SK-N-SH (cell line): ENCODE measurements at regions not wholly inside any gene's neighbourhood (a gene's known extent, or its start where the extent isn't known, plus 50 kb on each side); places are given as distances from the start of the nearest gene placed in this dataset.

Experiments
- CHD2 ChIP-seq: fragments of 150-350 bp; IDR thresholded peaks from 2 replicates; pipeline ENCODE4 v1.6.1; 2018; ENCODE audit warnings: low read length; ENCODE audit not compliant: partially characterized antibody
- CTCF ChIP-seq: fragments of 200-600 bp; sonication (generic); IDR thresholded peaks from 2 replicates; pipeline ENCODE4 v1.6.1; 2017; ENCODE audit warnings: antibody characterized with exemption, mild to moderate bottlenecking, moderate library complexity
- EZH2phosphoT487 ChIP-seq: fragments of 200-600 bp; sonication (generic); IDR thresholded peaks from 2 replicates; pipeline ENCODE4 v1.6.1; 2017; ENCODE audit warnings: low read depth, mixed run types, mild to moderate bottlenecking, antibody characterized with exemption, moderate library complexity, borderline replicate concordance
- FOXM1 ChIP-seq: IDR thresholded peaks from 2 replicates; pipeline ENCODE4 v1.4.0; 2012; ENCODE audit warnings: low read depth, mild to moderate bottlenecking
- MAX ChIP-seq: IDR thresholded peaks from 2 replicates; pipeline ENCODE4 v1.4.0; 2012; ENCODE audit warnings: low read depth
- MXI1 ChIP-seq: IDR thresholded peaks from 2 replicates; pipeline ENCODE4 v1.6.1; 2012; ENCODE audit warnings: mild to moderate bottlenecking, low read depth, low read length, improper control_type of control experiment
- POLR2AphosphoS5 ChIP-seq: IDR thresholded peaks from 2 replicates; pipeline ENCODE4 v1.6.1; 2012; ENCODE audit warnings: low read depth, low read length
- RAD21 ChIP-seq: IDR thresholded peaks from 2 replicates; pipeline ENCODE4 v1.6.1; 2012; ENCODE audit warnings: mild to moderate bottlenecking, low read length
- YY1 ChIP-seq: IDR thresholded peaks from 2 replicates; pipeline ENCODE4 v1.4.0; 2012; ENCODE audit warnings: low read depth, mild to moderate bottlenecking
- ZBTB33 ChIP-seq: IDR thresholded peaks from 2 replicates; pipeline ENCODE4 v1.4.0; 2012; ENCODE audit warnings: low read depth, borderline replicate concordance

- no peak for TF ChIP-seq EZH2phosphoT487
- no peak for TF ChIP-seq MXI1
- no peak for TF ChIP-seq CHD2
- TF ChIP-seq CTCF = no peak
- no peak for TF ChIP-seq FOXM1
- TF ChIP-seq POLR2AphosphoS5 = no peak
- no peak for TF ChIP-seq ZBTB33
- TF ChIP-seq RAD21 = no peak
- TF ChIP-seq MAX = no peak
- no peak for TF ChIP-seq YY1
Observed at GRCh38 chr10:101299211-101299610, 54.8 kb upstream of the BTRC start.
